ENCODE measurements at regions not wholly inside any gene's neighbourhood (a gene's known extent, or its start where the extent isn't known, plus 50 kb on each side); places are given as distances from the start of the nearest gene placed in this dataset.

- Histone ChIP-seq H3K79me2 (ENCODE audit: insufficient read depth) (no peaks in the 10 kb centered on the region; the same call in 1 of the 2 replicates), H3K9ac (no peak overlapping the region), H3F3A (replicated peaks; ENCODE audit: insufficient read depth) (peaks cover 9% of the 10 kb centered on the region), H3K9me3 (no peaks in the 10 kb centered on the region), H4K20me1 (ENCODE audit: insufficient read depth) (no peaks in the 10 kb centered on the region), H3K4me1 (ENCODE audit: control insufficient read depth in 1 of 2, insufficient read depth in 2 of 2, low read depth in 1 of 2, low read length in 1 of 2) (no peaks in the 10 kb centered on the region; a peak in 2 of 4 replicates), H3K4me3 (ENCODE audit: low read depth in 2 of 2, low read length in 1 of 2) (no peak overlapping the region), H2AFZ (ENCODE audit: low read depth) (no peak overlapping the region), H3K9me2 (no peaks in the 10 kb centered on the region), H3K27me3 (ENCODE audit: insufficient read depth) (no peaks in the 10 kb centered on the region), H3K27ac (ENCODE audit: low read depth in 2 of 2, low read length in 1 of 2) (0 out of 4 replicates have a peak overlapping the region, but pooled peaks of 1 of the 2 experiments have one; percentile 13), H3K4me2 (no peak overlapping the region), H3K36me3 (replicated peaks in 1 of 2; ENCODE audit: control insufficient read depth in 1 of 2, insufficient read depth in 2 of 2, low read length in 1 of 2) (no peaks in the 10 kb centered on the region)
- TF ChIP-seq YY1 (IDR thresholded peaks at IDR 0.05; ENCODE audit: low read depth) (no peak), REST (IDR thresholded peaks at IDR 0.05; ENCODE audit: low read depth, low read length) (no peak), TCF12 (IDR thresholded peaks at IDR 0.05) (no peak), ELF1 (IDR thresholded peaks at IDR 0.05) (no peak), MEF2A (IDR thresholded peaks at IDR 0.05; ENCODE audit: borderline replicate concordance, low read depth) (no peak), FOXJ3 (CRISPR knock-in tag; IDR thresholded peaks at IDR 0.05) (no peak), SIN3A (IDR thresholded peaks at IDR 0.05; ENCODE audit: borderline replicate concordance, low read depth, low read length) (no peak), JUND (IDR thresholded peaks at IDR 0.05) (no peak), RAD21 (IDR thresholded peaks at IDR 0.05; ENCODE audit: low read length) (no peak), PBX3 (IDR thresholded peaks at IDR 0.05) (no peak), POLR2AphosphoS5 (IDR thresholded peaks at IDR 0.05; ENCODE audit: low read depth, low read length) (no peak), SMC3 (IDR thresholded peaks at IDR 0.05; ENCODE audit: low read depth, low read length) (no peak), EP300 (IDR thresholded peaks at IDR 0.05; ENCODE audit: borderline replicate concordance in 1 of 2, low read depth in 1 of 2, low read length in 1 of 2) (no peak), USF1 (IDR thresholded peaks at IDR 0.05; ENCODE audit: borderline replicate concordance, low read depth) (no peak), NRF1 (IDR thresholded peaks at IDR 0.05; ENCODE audit: low read depth, low read length) (no peak), CTCF (IDR thresholded peaks at IDR 0.05) (no peak), FOXM1 (IDR thresholded peaks at IDR 0.05; ENCODE audit: low read depth) (no peak), RCOR1 (IDR thresholded peaks at IDR 0.05; ENCODE audit: low read length) (no peak), EZH2phosphoT487 (IDR thresholded peaks at IDR 0.05; ENCODE audit: borderline replicate concordance, low read depth) (no peak)
- ChIA-PET POLR2A (no interaction called here), CTCF (no interaction called here)
- whole genome bisulfite sequencing (ENCODE audit: low lambda C conversion rate), result 64% methylated on average over 1 of the region's 1 CpG
- DNase-seq, result no peak
These were observed 193.0 kb upstream of the DPYD start for GRCh38 chr1:98113811-98114210.
